ENCODE measurements at regions not wholly inside any gene's neighbourhood (a gene's known extent, or its start where the extent isn't known, plus 50 kb on each side); places are given as distances from the start of the nearest gene placed in this dataset.

- DNase-seq (ENCODE audit: low spot score): no peak
Observed at GRCh38 chr1:36555041-36555440, 72.3 kb upstream of the CSF3R start.

GRCh38 chr1:36554323-36554628 lies 71.6 kb upstream of the CSF3R start:
- no peak for DNase-seq (ENCODE audit: low spot score)

GRCh38 chr1:36553591-36554322 lies 71.0 kb upstream of the CSF3R start:
- peak; percentile 60 for DNase-seq (ENCODE audit: low spot score)

GRCh38 chr1:36542962-36543515 lies 60.3 kb upstream of the CSF3R start:
- no peak for DNase-seq (ENCODE audit: low spot score)

DNA sequence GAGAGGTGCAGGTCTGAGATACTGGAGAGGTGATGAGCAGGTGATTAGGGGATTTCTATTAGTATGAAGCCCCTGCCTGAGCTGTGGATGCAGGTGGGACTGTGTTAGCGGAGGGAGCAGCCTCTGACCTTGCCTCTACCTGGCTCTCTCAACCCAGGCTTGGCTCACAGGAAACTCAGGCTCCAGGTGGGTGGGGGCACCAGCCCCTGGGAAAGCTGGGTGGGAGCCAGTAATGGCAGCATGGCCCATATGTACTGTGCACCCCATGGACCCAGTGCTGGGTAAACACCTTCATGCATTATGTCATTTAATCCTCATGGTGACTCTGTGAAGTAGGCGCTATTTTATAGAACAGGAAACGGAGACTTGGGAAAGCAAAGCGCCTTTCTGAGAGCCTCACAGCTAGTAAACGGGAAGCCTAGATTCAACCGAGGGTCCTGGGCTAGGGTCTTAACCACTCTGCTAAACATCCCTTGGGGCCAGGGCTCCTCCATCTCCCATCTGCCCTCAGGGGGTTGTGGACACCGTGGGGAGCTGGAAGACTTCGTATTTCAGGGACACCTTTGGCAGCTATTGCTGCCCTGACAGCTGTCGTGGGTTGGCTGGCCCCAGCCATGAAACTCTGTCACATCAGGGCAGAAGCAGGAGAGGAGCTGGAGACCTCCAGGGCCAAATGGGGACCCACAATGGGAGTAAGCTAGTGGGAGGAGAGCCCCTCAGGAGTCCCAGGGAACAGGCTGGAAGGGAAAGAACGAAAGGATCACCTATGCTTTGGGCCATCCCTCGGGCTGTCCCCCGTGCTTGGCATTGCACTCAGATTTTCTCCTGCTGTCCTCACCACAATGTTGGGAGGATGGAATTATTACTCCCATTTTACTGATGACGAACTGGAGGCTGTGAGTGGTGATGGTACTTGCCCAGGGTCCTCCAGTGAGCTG lies 59.6 kb upstream of the CSF3R start:
- no peak for DNase-seq (ENCODE audit: low spot score)

DNA sequence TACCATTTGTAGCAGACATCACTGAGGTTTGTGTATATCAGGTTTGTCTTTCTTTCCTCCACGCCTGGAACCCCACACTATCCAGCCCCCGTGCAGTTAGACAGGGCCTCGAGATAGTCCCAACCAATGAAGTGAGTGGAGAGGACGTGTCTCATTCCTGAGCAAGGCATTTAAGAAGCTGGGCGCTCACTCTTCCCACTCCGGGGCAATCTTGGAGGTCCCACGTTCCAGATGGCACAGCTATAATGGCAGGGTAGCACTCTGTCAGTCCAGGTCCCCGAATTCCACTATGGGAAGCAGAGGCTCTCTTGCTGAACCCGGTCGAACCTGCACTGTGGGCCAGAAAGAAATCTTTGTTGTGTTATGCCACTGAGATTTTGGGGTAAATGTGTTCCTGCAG lies 57.3 kb upstream of the CSF3R start:
- no peak for DNase-seq (ENCODE audit: low spot score)

- no peak for DNase-seq (ENCODE audit: low spot score)
Observed at GRCh38 chr1:36539526-36539925, 56.8 kb upstream of the CSF3R start.

DNA sequence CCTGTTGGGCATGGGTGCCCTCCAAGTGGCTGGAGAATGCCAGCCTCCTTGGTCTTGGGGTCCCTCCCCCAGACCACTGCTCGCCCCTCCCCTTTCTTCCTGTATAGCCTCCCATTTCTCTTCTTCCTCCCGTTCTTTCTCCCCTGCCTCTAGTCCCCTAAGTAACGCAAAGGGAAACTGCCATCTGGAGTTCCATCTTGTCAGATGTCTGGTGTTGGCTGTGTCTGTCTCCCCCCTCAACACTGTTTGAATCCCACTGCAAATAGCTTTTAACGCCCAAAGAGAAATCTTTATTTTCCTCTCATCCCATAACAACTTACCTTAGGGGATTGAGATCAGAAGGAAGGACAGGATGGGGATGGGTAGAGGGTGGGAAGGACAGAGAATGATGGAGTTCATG lies 55.3 kb upstream of the CSF3R start:
- no peak for DNase-seq (ENCODE audit: low spot score)

DNA sequence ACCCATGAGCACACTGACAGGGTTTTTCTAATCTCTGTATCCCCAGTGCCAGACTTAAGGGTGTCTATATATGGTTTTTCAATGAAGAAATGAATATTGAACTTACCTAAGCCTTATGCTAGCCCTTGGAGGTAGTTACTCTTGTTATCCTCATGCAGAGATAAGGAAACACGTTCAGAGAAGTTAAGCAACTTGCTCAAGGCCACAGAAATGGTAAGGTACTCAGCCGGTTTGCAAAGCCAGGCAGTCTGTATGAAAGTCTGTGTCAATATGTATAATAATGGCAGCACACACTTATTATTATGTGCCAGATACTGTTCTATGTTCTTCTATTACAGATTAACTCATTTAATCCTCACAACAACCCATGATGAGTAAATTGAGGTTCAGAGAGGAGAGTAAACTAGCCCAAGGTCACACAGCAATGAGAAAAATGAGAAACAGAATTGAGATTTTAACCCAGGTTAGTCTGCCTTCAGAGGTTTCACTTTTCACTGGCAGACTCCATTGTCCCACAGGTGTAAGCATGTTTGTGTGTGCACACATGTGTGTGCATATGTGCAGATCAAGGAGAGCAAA lies 54.6 kb upstream of the CSF3R start:
- no peak for DNase-seq (ENCODE audit: low spot score)

- no peak for DNase-seq (ENCODE audit: low spot score)
Observed at GRCh38 chr1:36536727-36537126, 54.0 kb upstream of the CSF3R start.

DNA sequence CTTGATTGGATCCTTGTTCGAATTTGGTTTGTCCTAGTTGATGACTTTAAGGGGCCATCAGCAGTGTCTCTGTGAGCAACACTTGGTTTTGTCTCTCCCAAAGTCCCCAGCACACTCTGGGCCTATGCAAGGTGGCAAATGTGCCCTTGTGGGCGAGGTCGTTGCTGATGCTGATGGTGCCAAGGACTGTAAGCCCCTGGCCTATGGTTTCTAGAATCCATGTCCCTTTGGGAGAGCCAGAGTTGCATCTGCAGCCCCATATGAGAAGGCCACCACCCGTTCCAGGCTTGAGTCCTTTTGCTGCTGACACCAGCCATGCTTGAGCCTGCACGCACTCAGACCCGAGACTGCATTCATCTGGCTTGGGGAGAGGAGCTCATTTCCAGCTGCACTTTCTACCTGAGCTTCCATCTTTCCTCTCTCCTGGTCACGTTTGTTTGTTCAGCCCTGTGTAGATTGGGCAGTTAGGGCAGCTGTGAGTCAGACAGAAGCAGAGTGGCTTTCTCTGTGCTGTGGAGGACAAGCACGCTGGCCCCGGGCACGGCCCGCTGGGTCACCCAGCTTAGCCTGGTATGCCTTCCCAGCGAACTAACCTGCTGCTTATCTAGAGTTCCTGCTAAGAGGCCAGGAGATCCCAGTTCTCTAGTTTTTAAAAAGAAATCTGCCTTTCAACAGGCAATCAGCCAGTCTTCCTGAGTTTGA lies 52.1 kb upstream of the CSF3R start:
- DNase-seq (ENCODE audit: low spot score): no peak

GRCh38 chr1:36533897-36534296 lies 51.2 kb upstream of the CSF3R start:
- no peak for DNase-seq (ENCODE audit: low spot score)

DNA sequence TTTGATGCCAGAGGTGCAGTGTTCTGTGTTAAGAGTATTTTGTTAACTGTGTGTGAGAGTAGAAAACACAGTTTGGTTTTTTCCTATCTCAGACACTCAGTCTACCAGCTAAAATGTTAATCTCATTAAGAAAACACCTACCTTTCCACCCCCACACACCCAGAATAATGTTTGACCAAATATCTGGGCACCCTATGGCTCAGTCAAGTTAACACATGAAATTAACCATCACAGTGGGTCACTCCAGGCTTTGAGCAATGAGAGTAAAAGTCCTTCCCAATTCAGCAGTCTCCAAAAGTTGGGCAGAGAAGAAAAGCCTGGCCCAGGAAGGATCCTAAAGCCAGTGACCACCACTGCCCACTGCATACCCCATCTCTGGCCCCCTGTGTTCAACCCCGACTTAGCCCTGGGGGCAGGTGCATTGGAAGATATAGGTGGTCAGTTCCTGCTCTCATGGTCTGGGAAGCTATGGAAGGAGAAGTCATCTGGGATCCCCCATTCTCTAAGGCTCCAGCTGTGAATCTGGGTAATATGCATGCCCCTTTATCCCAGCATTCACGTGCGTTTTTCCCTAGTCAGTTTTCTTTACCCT lies 50.2 kb upstream of the CSF3R start:
- DNase-seq (ENCODE audit: low spot score): no peak

Data from SK-N-DZ (cell line).